Osteoblast (primary cell): ENCODE measurements at regions not wholly inside any gene's neighbourhood (a gene's known extent, or its start where the extent isn't known, plus 50 kb on each side); places are given as distances from the start of the nearest gene placed in this dataset.

ENCODE experiments used
- DNase-seq: peaks from one replicate; pipeline ENCODE4 v3.0.0; 2011; ENCODE audit warnings: low spot score, mixed read lengths; ENCODE audit not compliant: insufficient read length; ENCODE audit errors: missing footprints
- H2AFZ ChIP-seq: 2 replicates; pipeline ENCODE4 v1.6.0; 2011; ENCODE audit warnings: mild to moderate bottlenecking, low read length
- H3K27ac ChIP-seq: 2 replicates; pipeline ENCODE4 v1.5.1; 2011; ENCODE audit warnings: mild to moderate bottlenecking, low read depth, low read length, moderate library complexity
- H3K27me3 ChIP-seq: 2 replicates; pipeline ENCODE4 v1.6.0; 2012; ENCODE audit warnings: mild to moderate bottlenecking, control low read depth, inconsistent platforms, low read length, moderate library complexity; ENCODE audit not compliant: insufficient read depth
- H3K36me3 ChIP-seq: 2 replicates; pipeline ENCODE4 v1.5.1; 2011; ENCODE audit warnings: mild to moderate bottlenecking, low read length, control low read depth, moderate library complexity; ENCODE audit not compliant: insufficient read depth
- H3K4me1 ChIP-seq: 2 replicates; pipeline ENCODE4 v1.5.1; 2011; ENCODE audit warnings: mild to moderate bottlenecking, low read length, control low read depth, moderate library complexity; ENCODE audit not compliant: insufficient read depth
- H3K4me2 ChIP-seq: 2 replicates; pipeline ENCODE4 v1.6.0; 2011; ENCODE audit warnings: mild to moderate bottlenecking, low read length; ENCODE audit not compliant: insufficient read depth
- H3K4me3 ChIP-seq: fragments of 200-600 bp; sonication (generic); 3 replicates; pipeline ENCODE4 v1.5.1; 2012; ENCODE audit warnings: mild to moderate bottlenecking, low read length, inconsistent platforms; ENCODE audit not compliant: insufficient read depth
- H3K79me2 ChIP-seq: 2 replicates; pipeline ENCODE4 v1.6.0; 2012; ENCODE audit warnings: mild to moderate bottlenecking, low read length, control low read depth, inconsistent platforms; ENCODE audit not compliant: insufficient read depth
- H3K9me3 ChIP-seq: 2 replicates; pipeline ENCODE4 v1.5.1; 2011; ENCODE audit warnings: low read depth, low read length, control low read depth
- H4K20me1 ChIP-seq: 2 replicates; pipeline ENCODE4 v1.6.0; 2012; ENCODE audit warnings: mild to moderate bottlenecking, low read length, control low read depth; ENCODE audit not compliant: insufficient read depth
- CTCF ChIP-seq: IDR thresholded peaks from 2 replicates; pipeline ENCODE4 v1.5.1; 2011; ENCODE audit warnings: mild to moderate bottlenecking, low read depth, low read length, moderate library complexity; ENCODE audit errors: extremely low read depth

DNA sequence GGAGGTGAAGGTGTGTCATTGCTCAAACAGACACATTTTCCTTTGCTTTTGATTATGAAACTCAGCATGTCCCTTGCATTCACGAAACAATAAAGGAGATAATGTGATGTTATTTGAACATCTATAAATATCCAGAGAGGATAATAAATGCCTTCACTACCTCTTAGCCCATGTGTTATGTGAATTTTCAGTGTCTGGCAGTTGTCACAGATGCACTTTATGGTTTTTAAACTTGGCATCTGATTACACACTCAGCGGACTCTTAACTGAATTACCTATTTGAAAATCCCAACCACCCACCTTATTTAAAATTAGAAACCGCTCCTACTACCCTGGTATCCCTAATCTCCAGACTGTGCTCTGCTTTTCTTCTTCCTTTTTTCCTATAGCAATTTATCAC lies 254.2 kb downstream of the COG6 start:
- no peak overlapping the region for H3K4me3 ChIP-seq
- no peak for DNase-seq

GRCh38 chr13:39910041-39910440 lies 254.6 kb downstream of the COG6 start:
- TF ChIP-seq CTCF = no peak
- H3K4me3 ChIP-seq = no peak overlapping the region
- DNase-seq = no peak
- H4K20me1 ChIP-seq = no peaks in the 10 kb centered on the region
- peaks cover 6% of the 10 kb centered on the region for H3K4me1 ChIP-seq
- no peaks in the 10 kb centered on the region for H3K27me3 ChIP-seq
- H3K4me2 ChIP-seq = no peak overlapping the region
- no peak overlapping the region for H3K27ac ChIP-seq
- no peaks in the 10 kb centered on the region for H3K36me3 ChIP-seq
- H3K9me3 ChIP-seq = no peaks in the 10 kb centered on the region
- H2AFZ ChIP-seq = no peak overlapping the region
- H3K79me2 ChIP-seq = no peaks in the 10 kb centered on the region

More for the DNA sequence above, 254.2 kb downstream of the COG6 start:
- Histone ChIP-seq H3K4me1 (peaks cover 6% of the 10 kb centered on the region), H3K27me3 (no peaks in the 10 kb centered on the region), H3K4me2 (no peak overlapping the region), H3K9me3 (no peaks in the 10 kb centered on the region), H3K27ac (no peak overlapping the region), H2AFZ (no peak overlapping the region), H4K20me1 (no peaks in the 10 kb centered on the region), H3K79me2 (no peaks in the 10 kb centered on the region), H3K36me3 (no peaks in the 10 kb centered on the region)
- no peak for TF ChIP-seq CTCF

GRCh38 chr13:39910833-39911232 lies 255.4 kb downstream of the COG6 start:
- H3K79me2 ChIP-seq = no peaks in the 10 kb centered on the region
- no peaks in the 10 kb centered on the region for H3K36me3 ChIP-seq
- H2AFZ ChIP-seq = peak overlapping the region; percentile 40
- DNase-seq = no peak
- TF ChIP-seq CTCF = no peak
- H3K27me3 ChIP-seq = no peaks in the 10 kb centered on the region
- H3K4me2 ChIP-seq = no peak overlapping the region
- H3K4me3 ChIP-seq = no peak overlapping the region
- no peaks in the 10 kb centered on the region for H3K9me3 ChIP-seq
- no peak overlapping the region for H3K27ac ChIP-seq
- H4K20me1 ChIP-seq = no peaks in the 10 kb centered on the region
- peaks cover 6% of the 10 kb centered on the region for H3K4me1 ChIP-seq

DNA sequence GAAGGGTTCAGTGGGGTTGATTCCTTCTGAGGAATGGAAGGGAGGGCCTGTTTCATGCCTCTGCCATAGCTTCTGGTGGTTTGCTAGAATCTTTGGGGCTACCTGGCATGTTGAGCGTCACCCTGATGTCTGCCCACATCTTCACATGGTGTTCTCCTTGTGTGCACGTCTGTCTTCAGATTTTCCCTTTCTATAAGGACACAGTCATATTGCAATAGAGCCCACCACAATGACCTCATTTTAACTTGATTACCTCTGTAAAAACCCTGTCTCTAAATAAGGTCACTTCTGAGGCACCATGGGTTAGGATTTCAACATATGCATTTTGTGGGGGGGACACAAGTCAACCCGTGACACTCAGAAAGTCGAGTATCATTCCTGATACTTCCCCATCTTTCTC lies 257.9 kb downstream of the COG6 start:
- Histone ChIP-seq H2AFZ (no peak overlapping the region), H3K9me3 (no peaks in the 10 kb centered on the region), H3K4me3 (no peak overlapping the region), H3K36me3 (no peaks in the 10 kb centered on the region), H3K27me3 (no peaks in the 10 kb centered on the region), H4K20me1 (no peaks in the 10 kb centered on the region), H3K79me2 (no peaks in the 10 kb centered on the region), H3K27ac (no peak overlapping the region), H3K4me1 (peaks cover 6% of the 10 kb centered on the region), H3K4me2 (no peak overlapping the region)
- TF ChIP-seq CTCF = no peak
- no peak for DNase-seq
